ENCODE measurements at regions not wholly inside any gene's neighbourhood (a gene's known extent, or its start where the extent isn't known, plus 50 kb on each side); places are given as distances from the start of the nearest gene placed in this dataset.

DNA sequence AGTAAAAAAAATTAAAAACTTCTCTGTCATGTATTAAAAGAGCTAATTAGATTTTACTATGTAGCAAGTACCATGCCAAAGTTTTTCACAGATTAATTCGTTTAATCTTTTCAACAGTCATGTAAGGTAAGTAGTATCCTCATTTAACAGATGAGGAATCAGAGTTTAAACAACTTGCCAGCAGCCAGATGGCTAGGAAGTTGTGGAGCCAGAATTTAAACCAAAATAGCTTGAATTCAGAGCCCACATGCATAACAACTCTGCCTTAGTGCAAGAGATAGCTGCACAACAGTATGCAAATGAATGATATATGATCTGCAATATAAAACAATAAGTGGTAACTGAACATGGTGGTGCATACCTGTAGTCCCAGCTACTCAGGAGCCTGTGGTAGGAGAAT is 75.3 kb downstream of the NAP1L3 start:
- Mint-ChIP-seq H3K27me3 (no peaks in the 10 kb centered on the region), H3K4me3 (no peak overlapping the region), H3K9me3 (no peaks in the 10 kb centered on the region), H3K27ac (no peak overlapping the region), H3K36me3 (no peaks in the 10 kb centered on the region), H3K4me1 (no peaks in the 10 kb centered on the region)
- Histone ChIP-seq H3K4me3 (ENCODE audit: control insufficient read depth in 1 of 2, extremely low read depth in 1 of 2, low read length in 1 of 2) (no peak overlapping the region), H3K4me1 (ENCODE audit: control insufficient read depth in 1 of 2, extremely low read depth in 1 of 2, insufficient read depth in 2 of 2, low read length in 2 of 2) (no peaks in the 10 kb centered on the region), H3K9me3 (no peaks in the 10 kb centered on the region), H3K36me3 (ENCODE audit: control insufficient read depth in 2 of 2, extremely low read depth in 1 of 2, insufficient read depth in 1 of 2, low read length in 1 of 2) (no peaks in the 10 kb centered on the region), H3K27me3 (replicated peaks in 1 of 2; ENCODE audit: control insufficient read depth in 2 of 2, extremely low read depth in 1 of 2, insufficient read depth in 2 of 2, low read length in 1 of 2) (no peaks in the 10 kb centered on the region), H3K27ac (ENCODE audit: low read length) (no peak overlapping the region)
- WGBS (ENCODE audit: insufficient coverage) = no CpG with 5 or more reads among the region's 1 CpG
- ATAC-seq (replicated peaks in 1 of 4) (no peak), DNase-seq (no peak)
- ChIA-PET POLR2A (no interaction called here), CTCF (no interaction called here)

DNA sequence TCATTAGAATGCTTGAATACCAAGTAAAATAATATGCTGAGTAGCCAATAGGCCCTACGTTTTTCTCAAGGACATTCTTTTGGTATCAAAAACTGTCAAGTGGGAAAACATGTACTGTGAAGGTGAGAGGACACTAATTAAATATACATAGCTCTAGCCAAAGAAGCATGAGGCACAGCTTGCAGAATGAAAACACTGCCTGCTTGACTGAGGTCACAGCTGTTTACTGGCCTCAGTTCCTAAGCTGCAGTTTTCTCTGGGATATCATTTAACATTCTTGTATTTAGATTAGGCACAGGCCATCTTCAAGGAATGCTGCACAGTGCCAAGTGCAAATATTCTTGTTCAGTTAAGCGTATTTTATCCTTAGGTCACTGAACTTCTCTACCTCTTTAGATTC is 78.6 kb downstream of the NAP1L3 start:
- H3K4me1 Mint-ChIP-seq = no peaks in the 10 kb centered on the region
- no peaks in the 10 kb centered on the region for H3K36me3 Mint-ChIP-seq
- DNase-seq = no peak
- Histone ChIP-seq H3K27ac (ENCODE audit: low read length) (no peak overlapping the region), H3K4me3 (ENCODE audit: control insufficient read depth in 1 of 2, extremely low read depth in 1 of 2, low read length in 1 of 2) (no peak overlapping the region), H3K4me1 (ENCODE audit: control insufficient read depth in 1 of 2, extremely low read depth in 1 of 2, insufficient read depth in 2 of 2, low read length in 2 of 2) (no peaks in the 10 kb centered on the region), H3K9me3 (no peaks in the 10 kb centered on the region), H3K36me3 (ENCODE audit: control insufficient read depth in 2 of 2, extremely low read depth in 1 of 2, insufficient read depth in 1 of 2, low read length in 1 of 2) (no peaks in the 10 kb centered on the region), H3K27me3 (replicated peaks in 1 of 2; ENCODE audit: control insufficient read depth in 2 of 2, extremely low read depth in 1 of 2, insufficient read depth in 2 of 2, low read length in 1 of 2) (no peaks in the 10 kb centered on the region)
- no peak for ATAC-seq (replicated peaks in 1 of 4)
- POLR2A ChIA-PET = no interaction called here
- H3K27me3 Mint-ChIP-seq = no peaks in the 10 kb centered on the region
- H3K4me3 Mint-ChIP-seq = no peak overlapping the region
- H3K9me3 Mint-ChIP-seq = no peaks in the 10 kb centered on the region
- H3K27ac Mint-ChIP-seq = no peak overlapping the region
- WGBS (ENCODE audit: insufficient coverage) = no CpG with 5 or more reads among the region's 2 CpGs
- CTCF ChIA-PET = no interaction called here

DNA sequence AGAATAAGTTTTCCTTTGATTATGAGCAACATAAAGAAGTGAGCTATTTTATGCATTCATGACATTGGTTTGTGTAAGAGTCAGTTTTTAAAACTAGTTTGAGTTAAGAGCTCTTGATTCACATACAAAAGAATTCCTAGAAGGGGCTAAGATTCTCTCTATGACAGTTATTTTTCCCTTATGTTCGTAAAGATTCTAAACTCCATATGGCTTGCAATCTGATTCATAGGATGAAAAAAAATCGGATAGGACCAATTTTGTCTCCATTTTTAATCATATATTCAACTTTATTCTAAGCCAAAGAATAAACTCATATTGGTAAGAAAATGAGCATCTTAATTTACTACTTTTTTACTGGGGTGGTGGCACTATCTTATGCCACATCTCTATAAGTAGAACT is 79.4 kb downstream of the NAP1L3 start:
- WGBS (ENCODE audit: insufficient coverage) = no CpG with 5 or more reads among the region's 2 CpGs
- H3K4me1 Mint-ChIP-seq = no peaks in the 10 kb centered on the region
- no peaks in the 10 kb centered on the region for H3K36me3 Mint-ChIP-seq
- no peaks in the 10 kb centered on the region for H3K9me3 Mint-ChIP-seq
- ChIA-PET CTCF (no interaction called here), POLR2A (no interaction called here)
- Histone ChIP-seq H3K4me1 (ENCODE audit: control insufficient read depth in 1 of 2, extremely low read depth in 1 of 2, insufficient read depth in 2 of 2, low read length in 2 of 2) (no peaks in the 10 kb centered on the region), H3K9me3 (no peaks in the 10 kb centered on the region), H3K4me3 (ENCODE audit: control insufficient read depth in 1 of 2, extremely low read depth in 1 of 2, low read length in 1 of 2) (no peak overlapping the region), H3K27me3 (replicated peaks in 1 of 2; ENCODE audit: control insufficient read depth in 2 of 2, extremely low read depth in 1 of 2, insufficient read depth in 2 of 2, low read length in 1 of 2) (no peaks in the 10 kb centered on the region), H3K27ac (ENCODE audit: low read length) (no peak overlapping the region), H3K36me3 (ENCODE audit: control insufficient read depth in 2 of 2, extremely low read depth in 1 of 2, insufficient read depth in 1 of 2, low read length in 1 of 2) (no peaks in the 10 kb centered on the region)
- ATAC-seq (replicated peaks in 1 of 4) (no peak), DNase-seq (no peak)
- H3K4me3 Mint-ChIP-seq = no peak overlapping the region
- H3K27ac Mint-ChIP-seq = no peak overlapping the region
- H3K27me3 Mint-ChIP-seq = no peaks in the 10 kb centered on the region

- H3K9me3 Mint-ChIP-seq = no peaks in the 10 kb centered on the region
- no peaks in the 10 kb centered on the region for H3K36me3 Mint-ChIP-seq
- no peaks in the 10 kb centered on the region for H3K27me3 Mint-ChIP-seq
- CTCF ChIA-PET = no interaction called here
- H3K36me3 ChIP-seq (ENCODE audit: control insufficient read depth in 2 of 2, extremely low read depth in 1 of 2, insufficient read depth in 1 of 2, low read length in 1 of 2) = no peaks in the 10 kb centered on the region
- WGBS (ENCODE audit: insufficient coverage) = no CpG with 5 or more reads among the region's 1 CpG
- no peaks in the 10 kb centered on the region for H3K4me1 ChIP-seq (ENCODE audit: control insufficient read depth in 1 of 2, extremely low read depth in 1 of 2, insufficient read depth in 2 of 2, low read length in 2 of 2)
- H3K4me3 ChIP-seq (ENCODE audit: control insufficient read depth in 1 of 2, extremely low read depth in 1 of 2, low read length in 1 of 2) = no peak overlapping the region
- DNase-seq = no peak
- no peak overlapping the region for H3K27ac ChIP-seq (ENCODE audit: low read length)
- ATAC-seq (replicated peaks in 1 of 4) = no peak
- H3K4me3 Mint-ChIP-seq = no peak overlapping the region
- no peaks in the 10 kb centered on the region for H3K4me1 Mint-ChIP-seq
- no peaks in the 10 kb centered on the region for H3K9me3 ChIP-seq
- no peak overlapping the region for H3K27ac Mint-ChIP-seq
- no peaks in the 10 kb centered on the region for H3K27me3 ChIP-seq (replicated peaks in 1 of 2; ENCODE audit: control insufficient read depth in 2 of 2, extremely low read depth in 1 of 2, insufficient read depth in 2 of 2, low read length in 1 of 2)
- POLR2A ChIA-PET = no interaction called here
These were observed 82.0 kb downstream of the NAP1L3 start for GRCh38 chrX:93591398-93591797.

GRCh38 chrX:93585661-93586060 is 87.7 kb downstream of the NAP1L3 start:
- Histone ChIP-seq H3K27ac (ENCODE audit: low read length) (no peak overlapping the region), H3K27me3 (replicated peaks in 1 of 2; ENCODE audit: control insufficient read depth in 2 of 2, extremely low read depth in 1 of 2, insufficient read depth in 2 of 2, low read length in 1 of 2) (no peaks in the 10 kb centered on the region), H3K4me1 (ENCODE audit: control insufficient read depth in 1 of 2, extremely low read depth in 1 of 2, insufficient read depth in 2 of 2, low read length in 2 of 2) (no peaks in the 10 kb centered on the region), H3K36me3 (ENCODE audit: control insufficient read depth in 2 of 2, extremely low read depth in 1 of 2, insufficient read depth in 1 of 2, low read length in 1 of 2) (no peaks in the 10 kb centered on the region), H3K4me3 (ENCODE audit: control insufficient read depth in 1 of 2, extremely low read depth in 1 of 2, low read length in 1 of 2) (no peak overlapping the region), H3K9me3 (no peaks in the 10 kb centered on the region)
- Mint-ChIP-seq H3K9me3 (no peaks in the 10 kb centered on the region), H3K4me3 (no peak overlapping the region), H3K27ac (no peak overlapping the region), H3K27me3 (peaks cover 0 to 2% of the 10 kb centered on the region in 2 donors), H3K36me3 (no peaks in the 10 kb centered on the region), H3K4me1 (no peaks in the 10 kb centered on the region)
- POLR2A ChIA-PET = no interaction called here
- no peak for ATAC-seq (replicated peaks in 1 of 4)
- CTCF ChIA-PET = no interaction called here
- DNase-seq = no peak

- no peaks in the 10 kb centered on the region for H3K27me3 ChIP-seq (replicated peaks in 1 of 2; ENCODE audit: control insufficient read depth in 2 of 2, extremely low read depth in 1 of 2, insufficient read depth in 2 of 2, low read length in 1 of 2)
- H3K9me3 ChIP-seq = no peaks in the 10 kb centered on the region
- no peaks in the 10 kb centered on the region for H3K4me1 Mint-ChIP-seq
- DNase-seq = no peak
- no peak for ATAC-seq (replicated peaks in 1 of 4)
- H3K4me3 ChIP-seq (ENCODE audit: control insufficient read depth in 1 of 2, extremely low read depth in 1 of 2, low read length in 1 of 2) = no peak overlapping the region
- H3K36me3 ChIP-seq (ENCODE audit: control insufficient read depth in 2 of 2, extremely low read depth in 1 of 2, insufficient read depth in 1 of 2, low read length in 1 of 2) = no peaks in the 10 kb centered on the region
- no peaks in the 10 kb centered on the region for H3K36me3 Mint-ChIP-seq
- H3K4me1 ChIP-seq (ENCODE audit: control insufficient read depth in 1 of 2, extremely low read depth in 1 of 2, insufficient read depth in 2 of 2, low read length in 2 of 2) = no peaks in the 10 kb centered on the region
- no CpG with 5 or more reads among the region's 5 CpGs for WGBS (ENCODE audit: insufficient coverage)
- H3K4me3 Mint-ChIP-seq = no peak overlapping the region
- CTCF ChIA-PET = no interaction called here
- peaks cover 0 to 5% of the 10 kb centered on the region in 2 donors for H3K27me3 Mint-ChIP-seq
- peaks cover 0 to 3% (median 0%) of the 10 kb centered on the region in 3 donors for H3K9me3 Mint-ChIP-seq
- H3K27ac Mint-ChIP-seq = no peak overlapping the region
- POLR2A ChIA-PET = no interaction called here
- H3K27ac ChIP-seq (ENCODE audit: low read length) = no peak overlapping the region
These were observed 92.7 kb downstream of the NAP1L3 start for GRCh38 chrX:93580634-93581033.

GRCh38 chrX:93538575-93538974 is 134.8 kb downstream of the NAP1L3 start:
- DNase-seq = no peak
- POLR2A ChIA-PET = no interaction called here
- H3K4me3 ChIP-seq (ENCODE audit: control insufficient read depth in 1 of 2, extremely low read depth in 1 of 2, low read length in 1 of 2) = no peak overlapping the region
- ATAC-seq (replicated peaks in 1 of 4) = no peak
- no peaks in the 10 kb centered on the region for H3K36me3 Mint-ChIP-seq
- no peak overlapping the region for H3K27ac Mint-ChIP-seq
- no peaks in the 10 kb centered on the region for H3K9me3 ChIP-seq
- H3K27me3 ChIP-seq (replicated peaks in 1 of 2; ENCODE audit: control insufficient read depth in 2 of 2, extremely low read depth in 1 of 2, insufficient read depth in 2 of 2, low read length in 1 of 2) = no peaks in the 10 kb centered on the region
- no peaks in the 10 kb centered on the region for H3K36me3 ChIP-seq (ENCODE audit: control insufficient read depth in 2 of 2, extremely low read depth in 1 of 2, insufficient read depth in 1 of 2, low read length in 1 of 2)
- no peaks in the 10 kb centered on the region for H3K4me1 ChIP-seq (ENCODE audit: control insufficient read depth in 1 of 2, extremely low read depth in 1 of 2, insufficient read depth in 2 of 2, low read length in 2 of 2)
- no peaks in the 10 kb centered on the region for H3K9me3 Mint-ChIP-seq
- peaks cover 0 to 6% of the 10 kb centered on the region in 2 donors for H3K27me3 Mint-ChIP-seq
- CTCF ChIA-PET = interaction anchor here in 1 of 2 donors (0.7 kb wide), 1 partner anchor 18 kb away, joined by 3 read pairs; no protein-coding TSS in a partner anchor
- H3K4me3 Mint-ChIP-seq = no peak overlapping the region
- no peaks in the 10 kb centered on the region for H3K4me1 Mint-ChIP-seq
- WGBS (ENCODE audit: insufficient coverage) = no CpG with 5 or more reads among the region's 3 CpGs
- no peak overlapping the region for H3K27ac ChIP-seq (ENCODE audit: low read length)

Data from T-cell (primary cell).